ENCODE measurements at regions not wholly inside any gene's neighbourhood (a gene's known extent, or its start where the extent isn't known, plus 50 kb on each side); places are given as distances from the start of the nearest gene placed in this dataset.
"Not testable (repeated sequence)": the region's sequence is repeated elsewhere in the genome, so short reads cannot be mapped to it uniquely, and the experiment has no call there.

DNA sequence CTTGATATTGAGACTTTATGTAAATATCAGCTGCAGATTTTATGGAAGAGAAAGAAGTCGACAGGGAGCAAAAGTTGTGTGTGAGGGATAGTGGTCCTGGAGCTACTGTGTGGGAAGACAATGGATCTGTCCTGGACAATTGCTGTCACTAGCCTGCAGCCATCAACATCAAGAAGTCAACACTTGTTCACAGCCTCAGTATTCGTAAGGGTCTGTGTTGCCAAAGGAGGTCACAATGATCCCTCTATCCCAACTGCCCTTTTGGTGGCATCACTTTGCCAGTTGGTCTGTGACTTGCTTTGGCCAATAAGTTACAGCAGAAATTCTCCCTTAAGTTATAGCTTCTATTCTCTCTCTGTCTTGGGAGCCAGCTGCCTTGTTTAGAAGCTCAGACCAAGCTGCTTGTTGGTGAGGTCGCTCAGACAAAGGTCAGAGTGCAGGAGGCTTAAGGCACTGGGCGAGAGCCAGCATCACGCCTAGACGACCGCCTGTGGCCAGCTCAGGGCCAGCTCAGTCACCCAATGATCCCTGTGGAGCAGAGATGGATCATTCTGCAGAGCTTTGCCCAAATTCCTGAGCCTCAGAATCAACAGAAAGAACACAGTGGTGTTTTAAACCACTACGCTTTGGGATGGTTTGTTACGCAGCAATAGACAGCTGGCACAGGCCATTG is 134.9 kb downstream of the RHOU start:
- no peak for DNase-seq

- DNase-seq: no peak
Observed at GRCh38 chr1:228871314-228872061, 136.2 kb downstream of the RHOU start.

- no peak for DNase-seq
Observed at GRCh38 chr1:228872080-228872479, 136.8 kb downstream of the RHOU start.

DNA sequence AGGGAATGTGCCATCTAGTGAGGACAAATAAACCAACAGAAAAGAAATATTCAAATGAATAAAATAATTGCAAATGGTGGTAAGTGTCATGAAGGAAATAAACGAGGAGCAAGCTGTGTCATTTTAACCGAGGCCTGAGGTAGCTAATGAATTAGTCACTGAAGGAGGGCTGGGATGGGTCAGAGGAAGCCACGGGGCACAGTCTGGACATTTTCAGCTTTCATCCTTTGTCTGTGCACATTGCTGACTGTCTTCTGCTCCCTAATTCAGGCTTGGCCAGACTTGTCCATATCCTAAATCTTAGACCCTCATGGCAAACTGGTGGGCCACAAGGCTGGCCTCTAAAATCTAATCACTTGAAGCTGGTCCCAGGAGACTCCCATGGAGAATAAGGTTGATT is 138.4 kb downstream of the RHOU start:
- no peak for DNase-seq

- no peak for DNase-seq
Observed at GRCh38 chr1:228875741-228876140, 140.5 kb downstream of the RHOU start.

DNA sequence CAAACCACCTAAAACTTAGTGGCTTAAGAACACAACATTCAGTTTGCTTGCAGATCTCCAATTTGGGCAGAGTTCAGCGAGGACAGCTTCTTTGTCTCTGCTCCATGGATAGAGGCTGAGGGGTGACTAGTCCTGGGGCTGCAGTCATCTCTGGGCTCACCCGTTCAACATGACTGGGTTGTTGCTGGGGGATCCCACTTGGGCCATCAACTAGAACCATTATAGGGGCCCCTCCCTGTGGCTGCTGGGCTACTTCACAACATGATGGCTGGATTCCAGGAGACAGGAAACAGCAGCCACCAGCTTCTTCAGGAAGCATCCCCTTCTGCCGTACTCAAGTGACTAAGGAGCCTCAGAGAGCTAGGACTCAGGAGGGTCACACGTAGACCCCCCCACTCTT is 140.9 kb downstream of the RHOU start:
- DNase-seq: no peak

DNA sequence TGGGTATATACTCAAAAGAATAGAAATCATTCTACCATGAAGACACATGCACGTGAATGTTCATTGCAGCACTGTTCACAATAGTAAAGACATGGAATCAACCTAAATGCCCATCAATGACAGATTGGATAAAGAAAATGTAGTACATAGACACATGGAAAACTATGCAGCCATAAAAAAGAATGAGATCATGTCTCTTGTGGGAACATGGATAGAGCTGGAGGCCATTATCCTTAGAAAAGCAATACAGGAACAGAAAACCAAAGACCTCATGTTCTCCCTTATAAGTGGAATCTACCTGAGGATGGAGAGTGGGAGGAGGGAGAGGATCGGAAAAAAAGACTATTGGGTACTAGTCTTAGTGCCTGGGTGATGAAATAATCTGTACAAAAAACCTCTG is 143.9 kb downstream of the RHOU start:
- DNase-seq: no peak

DNA sequence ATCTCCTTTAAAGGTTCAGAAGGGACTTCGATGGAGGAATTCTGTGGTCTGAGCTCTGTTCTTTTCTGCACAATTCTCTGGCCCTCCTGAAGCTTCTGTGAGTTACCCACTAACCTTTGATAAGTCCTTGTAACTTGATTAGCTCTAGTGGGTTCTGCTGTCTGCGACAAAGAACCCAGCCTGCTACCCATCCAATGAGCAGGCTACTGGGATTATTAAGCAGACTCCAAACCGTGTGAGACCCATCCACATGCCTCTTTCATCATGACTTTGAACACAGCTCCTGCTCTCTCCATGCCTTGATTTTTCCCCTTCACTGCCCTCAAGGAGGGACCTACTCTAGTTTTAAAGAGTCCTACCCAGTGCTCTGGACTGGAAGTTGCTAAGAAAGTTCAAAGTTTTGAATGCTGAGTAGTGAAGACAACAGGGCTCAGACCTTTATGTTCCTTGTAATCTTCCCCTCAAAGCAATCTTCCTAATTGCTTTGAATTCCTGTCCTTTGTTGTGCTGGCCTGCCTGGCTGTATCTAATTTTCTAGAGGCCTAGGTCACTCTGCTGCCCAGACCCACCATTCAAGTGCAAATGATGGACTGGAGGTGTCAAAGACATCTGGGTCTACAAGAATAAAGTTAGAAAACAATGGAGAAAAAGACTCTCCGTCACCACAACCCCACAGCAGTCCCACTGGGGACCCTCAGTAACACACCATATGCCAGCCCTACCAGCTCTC is 146.9 kb downstream of the RHOU start:
- no peak for DNase-seq

DNA sequence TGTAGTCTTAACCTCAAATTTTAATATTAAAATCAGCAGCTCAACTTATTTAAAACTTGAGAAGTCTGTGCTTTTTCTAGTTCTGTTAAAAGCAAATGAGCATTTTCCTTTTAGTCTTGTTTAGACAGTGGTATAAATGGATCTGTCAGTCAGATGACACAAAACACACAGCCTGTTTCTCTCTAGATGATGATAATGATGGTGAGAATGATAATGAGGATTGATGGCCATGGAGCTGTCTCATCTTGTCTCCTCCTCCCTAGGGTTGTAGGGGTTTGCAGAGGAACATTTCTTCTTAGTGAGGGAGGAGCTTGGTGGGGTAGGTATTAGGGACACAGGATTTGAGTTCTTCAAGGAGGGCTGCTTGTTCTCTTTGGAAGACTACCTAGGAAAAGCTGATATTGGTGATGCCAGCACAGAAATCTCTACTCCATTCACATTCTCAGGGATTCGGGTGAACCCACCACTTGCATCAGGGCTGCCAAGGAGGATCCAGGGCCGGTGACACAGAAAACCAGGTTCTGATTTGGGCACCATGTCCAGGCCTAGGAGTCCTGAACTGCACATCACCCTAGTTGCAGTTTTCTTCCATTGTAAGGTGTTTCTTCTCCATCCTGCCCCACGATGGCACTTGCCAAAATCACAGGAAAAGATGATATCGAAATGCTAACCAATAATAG is 147.6 kb downstream of the RHOU start:
- no peak for DNase-seq

DNA sequence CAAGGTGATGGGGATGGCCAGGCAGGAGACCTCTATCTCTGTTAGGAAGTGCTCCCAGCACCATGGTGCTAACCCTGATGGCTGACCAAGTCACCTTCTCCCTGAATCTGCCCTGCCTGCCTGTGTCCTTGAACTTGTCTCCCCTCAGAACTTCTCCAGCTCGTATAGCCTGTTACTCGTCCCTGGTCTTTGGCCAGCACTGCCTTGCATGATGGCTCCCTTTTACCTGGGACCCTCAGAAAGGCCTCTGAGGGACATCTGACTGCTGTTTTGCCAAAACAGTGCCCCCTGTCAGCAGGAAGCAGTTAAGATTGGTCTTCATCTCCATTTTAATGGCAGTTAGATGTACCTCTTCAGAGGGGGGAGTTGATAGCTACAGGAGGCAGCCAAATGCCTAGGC is 148.3 kb downstream of the RHOU start:
- no peak for DNase-seq

- DNase-seq: no peak
Observed at GRCh38 chr1:228884196-228884595, 148.9 kb downstream of the RHOU start.

- DNase-seq: no peak
Observed at GRCh38 chr1:228884615-228885566, 149.6 kb downstream of the RHOU start.

DNA sequence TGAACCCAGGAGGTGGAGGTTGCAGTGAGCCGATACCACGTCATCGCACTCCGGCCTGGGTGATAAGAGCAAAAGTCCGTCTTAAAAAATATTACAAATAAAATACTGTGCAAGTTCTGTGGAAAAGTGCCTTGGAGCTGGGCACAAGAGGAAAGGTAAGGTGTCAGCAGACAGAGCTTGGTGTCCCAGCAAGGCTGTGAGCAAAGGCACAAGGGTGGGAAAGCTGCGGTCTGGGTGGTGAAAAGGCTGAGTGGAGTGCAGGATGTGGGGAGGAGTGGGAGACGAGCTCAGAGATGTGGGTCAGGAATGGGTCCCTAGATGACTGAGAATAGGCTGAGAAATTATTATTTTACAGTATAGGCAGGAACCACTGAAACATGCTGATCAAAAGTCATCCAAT is 150.6 kb downstream of the RHOU start:
- DNase-seq: no peak

DNA sequence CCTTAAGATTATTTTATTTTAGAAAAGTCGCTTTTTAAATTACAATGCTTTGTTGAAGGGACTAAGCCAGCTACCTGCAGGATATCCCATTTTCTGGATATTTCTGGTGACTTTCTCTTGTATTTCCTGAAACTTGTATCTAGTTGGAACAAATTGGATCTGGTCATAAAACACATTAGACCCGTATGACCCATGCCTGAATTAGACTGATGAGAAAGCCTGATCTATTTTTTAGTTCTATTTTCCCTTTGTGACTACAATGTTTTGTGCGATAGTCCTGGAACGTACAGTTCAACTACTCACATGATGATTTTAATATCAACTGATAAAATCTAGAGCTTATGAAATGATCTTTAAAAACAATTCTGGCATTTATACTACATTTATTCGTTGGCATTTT is 151.8 kb downstream of the RHOU start:
- no peak for DNase-seq

DNA sequence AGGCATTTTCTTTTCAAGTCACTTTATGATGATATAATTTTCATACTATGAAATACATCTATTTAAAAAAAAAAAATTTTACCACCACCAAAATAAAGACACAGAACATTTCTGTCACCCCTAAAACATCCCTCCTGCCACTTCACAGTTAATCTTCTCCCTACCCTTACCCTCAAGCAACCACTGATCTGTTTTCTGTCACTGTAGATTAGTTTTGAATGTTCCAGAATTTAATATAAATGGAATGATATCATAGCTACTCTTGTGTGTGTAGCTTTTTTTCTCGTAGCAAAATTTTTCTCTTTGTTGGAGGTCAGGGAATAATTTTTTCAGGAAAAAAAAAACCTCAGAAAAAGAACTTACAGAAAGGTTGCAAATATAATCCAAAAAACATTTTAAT is 152.7 kb downstream of the RHOU start:
- no peak for DNase-seq

DNA sequence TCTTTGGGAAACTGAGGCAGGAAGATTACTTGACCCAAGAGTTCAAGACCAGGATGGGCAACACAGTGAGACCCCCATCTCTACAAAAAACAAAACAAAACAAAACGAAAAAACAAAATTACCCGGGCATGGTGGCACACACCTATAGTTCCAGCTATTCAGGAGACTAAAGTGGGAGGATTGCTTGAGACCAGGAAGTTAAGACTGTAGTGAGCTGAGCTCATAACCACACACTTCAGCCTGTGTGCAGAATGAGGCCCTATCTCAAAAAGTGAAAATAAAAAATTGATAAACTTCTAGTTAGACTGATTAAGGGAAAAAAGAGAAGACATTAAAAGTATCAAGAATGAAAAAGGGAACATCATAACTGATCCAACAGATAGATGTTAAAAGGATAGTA is 154.0 kb downstream of the RHOU start:
- no peak for DNase-seq

DNA sequence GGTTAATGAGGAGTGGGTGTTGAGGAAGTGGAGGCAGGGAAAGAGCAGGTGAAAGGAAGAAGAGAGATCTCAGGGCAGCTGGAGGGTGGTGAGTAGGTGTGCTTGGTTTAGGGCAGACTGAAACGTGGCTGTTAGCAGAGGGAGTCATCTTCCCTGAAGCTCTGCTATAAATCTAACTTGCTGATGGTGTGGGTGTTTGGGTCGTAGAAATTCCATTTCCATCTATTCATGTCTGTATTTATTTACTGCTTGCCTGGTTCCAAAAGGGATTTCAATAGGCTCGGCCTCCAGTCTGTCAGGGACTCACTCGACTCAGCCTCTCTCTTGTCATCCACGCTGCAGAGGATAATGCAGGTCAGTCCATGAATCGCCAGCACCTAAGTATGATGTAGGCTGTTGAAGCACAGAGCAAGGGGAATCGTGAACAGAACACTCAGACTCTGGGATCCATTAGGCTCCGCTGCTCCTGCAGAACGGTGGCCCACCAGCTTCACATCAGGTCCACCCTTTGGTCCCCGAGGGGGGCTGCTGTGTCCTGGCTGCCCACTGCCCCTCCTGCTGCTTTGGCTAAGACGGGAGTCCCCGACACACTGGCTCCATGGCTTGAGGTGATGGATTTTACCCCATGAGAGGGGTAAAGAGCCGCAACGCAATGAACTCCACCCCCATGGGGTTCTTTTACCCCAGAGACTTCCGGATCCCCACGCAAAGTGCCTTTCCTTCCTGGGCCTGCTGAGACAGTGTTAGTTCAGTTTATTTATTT is 156.2 kb downstream of the RHOU start:
- DNase-seq: no peak

- not testable (repeated sequence) for DNase-seq
Observed at GRCh38 chr1:228892200-228892599, 156.9 kb downstream of the RHOU start.

DNA sequence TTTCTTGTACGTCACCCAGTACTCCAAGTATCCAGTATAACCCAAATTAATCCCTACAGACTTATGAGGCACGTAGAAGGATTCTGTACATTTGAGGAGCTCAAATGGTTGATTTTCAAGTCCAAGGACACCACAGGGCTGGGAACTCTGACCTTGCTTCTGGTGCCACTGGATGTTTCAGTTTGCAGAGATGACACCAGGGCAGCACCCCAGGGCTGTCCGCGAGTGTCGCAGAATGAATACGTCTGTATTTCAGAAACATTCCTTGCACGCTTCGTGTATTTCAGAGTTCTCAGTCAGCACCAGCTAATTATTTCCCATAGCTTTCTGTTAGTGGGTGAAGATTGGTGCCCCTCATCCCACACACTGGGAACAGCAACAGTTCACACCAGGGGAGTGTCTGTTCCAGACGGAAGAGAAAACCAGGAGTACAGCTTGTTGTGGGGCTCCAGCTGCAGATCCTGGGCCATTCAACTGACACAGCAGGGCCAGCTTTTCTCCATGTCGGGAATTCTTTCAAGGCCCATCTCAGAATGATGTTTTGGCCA is 159.2 kb downstream of the RHOU start:
- no peak for DNase-seq

DNA sequence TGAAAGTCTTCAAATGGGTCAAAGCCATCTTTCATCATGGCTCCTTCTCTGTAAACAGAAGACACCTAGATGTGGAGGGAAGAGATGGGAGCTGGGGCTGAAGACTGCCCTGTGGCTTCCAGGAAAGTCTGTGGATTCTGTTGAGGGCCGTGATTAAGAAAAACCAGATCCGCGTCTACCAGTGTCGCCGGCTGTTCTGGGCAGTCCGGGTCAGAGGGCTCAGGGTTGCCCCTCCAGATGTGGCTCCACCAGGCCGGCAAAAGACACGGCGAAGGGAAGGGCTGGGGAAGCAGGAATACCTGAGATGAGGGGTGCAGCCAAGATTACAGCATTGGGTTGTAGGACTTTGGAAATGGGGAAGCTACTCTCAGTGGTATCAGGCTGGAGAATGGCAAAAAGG is 162.6 kb downstream of the RHOU start:
- no peak for DNase-seq

- DNase-seq: no peak
Observed at GRCh38 chr1:228898582-228898992, 163.3 kb downstream of the RHOU start.
